Pancreas (tissue), 10 donors: ENCODE measurements at regions not wholly inside any gene's neighbourhood (a gene's known extent, or its start where the extent isn't known, plus 50 kb on each side); places are given as distances from the start of the nearest gene placed in this dataset.

Experiments used
- ATAC-seq, 4 donors: fragments of 200-7000 bp; cut with Tn5 transposase; one replicate each; pipeline versions ENCODE4 v1.8.0 to v1.9.1; 2020; ENCODE audit warnings: mild to moderate bottlenecking in 4 of 4, moderate library complexity in 4 of 4
- DNase-seq, 6 donors: peaks; one replicate each; pipeline ENCODE4 v3.0.0-alpha.2; 2020
- FAIRE-seq: peaks from 2 replicates; lab custom pipeline; 2012; peaks lifted over from hg19 to GRCh38; lab: Jason Lieb, UNC
- H3K27ac ChIP-seq, 4 donors: fragments of 200-600 bp; sonication (generic); 1 replicate in 3 of 4; 2 replicates in 1 of 4; pipeline versions ENCODE4 v1.5.0 to v1.8.0; 2020
- H3K27me3 ChIP-seq, 4 donors: fragments of 200-600 bp; one replicate each; pipeline ENCODE4 v1.8.0; 2021
- H3K36me3 ChIP-seq, 3 donors: fragments of 200-600 bp; sonication (generic) in 1 of 3; one replicate each; pipeline versions ENCODE4 v1.5.0 to v1.8.0; 2020 to 2021
- H3K4me1 ChIP-seq, 3 donors: fragments of 200-600 bp; one replicate each; pipeline ENCODE4 v1.8.0; 2021
- H3K4me3 ChIP-seq, 4 donors: fragments of 200-600 bp; sonication (generic) in 2 of 4; one replicate each; pipeline versions ENCODE4 v1.5.0 to v1.8.0; 2020 to 2021
- H3K9me3 ChIP-seq, 4 donors: fragments of 200-600 bp; one replicate each; pipeline ENCODE4 v1.8.0; 2021
- WGBS, 2 donors: extraction: QIAGEN DNeasy Blood & Tissue Kit; methylation state at CpG; one replicate each; pipeline ENCODE4 v1.1.7; 2013; 5-methylcytosine and 5-hydroxymethylcytosine counted together
- intact Hi-C, 3 donors: fragments of 100-400 bp; cut with DNase I; formaldehyde crosslinking; loops; one replicate each; pipeline versions ENCODE4 v1.11.1 to v1.14.2; 2022
- TF ChIP-seq, protein P1 (sequence below), 4 donors: fragments of 200-600 bp; sonication (generic) in 3 of 4; IDR thresholded peaks; one replicate each; pipeline versions ENCODE4 v1.5.0 to v1.8.0; 2021; ENCODE audit warnings: antibody characterized with exemption in 4 of 4
- donor health status: healthy with polysubstance abuse.
- donor health status: DM: no; HTN: no; CAD: no; lungs with moderate emphysema.
- donor health status: DM: no; HTN: no; CAD: no.
- donor health status: control.
- donor health status: control.
- donor health status: Bipolar disorder and iron deficiency.
- donor health status: DM: yes; HTN: yes; CAD: no.
- donor health status: DM: no; HTN: no; CAD: no.
- donor health status: DM: no; HTN: no; CAD: no.
- donor health status: DM: yes; HTN: yes; CAD: no.

DNA sequence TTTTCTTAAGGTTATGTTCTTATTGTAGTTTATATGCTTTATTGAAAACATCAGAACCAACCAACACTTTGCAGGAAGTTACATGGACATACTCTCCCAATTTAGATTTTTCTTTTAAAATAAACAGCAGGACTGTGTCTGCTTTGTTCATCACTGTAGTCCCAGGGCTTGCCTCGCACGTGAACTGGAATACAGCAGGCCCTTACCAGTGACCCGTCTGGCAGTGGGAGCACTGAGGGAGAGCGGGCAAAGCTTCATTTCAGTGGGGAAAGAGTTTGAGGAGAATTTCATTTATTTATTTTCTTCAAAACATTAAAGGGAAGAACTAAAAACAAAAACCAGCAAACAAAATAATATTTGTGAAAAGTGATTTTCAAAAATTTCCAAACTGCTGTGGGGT lies 230.8 kb downstream of the PAX1 start:
- 60 to 65% methylated on average over 4 of the region's 4 CpGs for WGBS, 2 donors
- no peak for FAIRE-seq

DNA sequence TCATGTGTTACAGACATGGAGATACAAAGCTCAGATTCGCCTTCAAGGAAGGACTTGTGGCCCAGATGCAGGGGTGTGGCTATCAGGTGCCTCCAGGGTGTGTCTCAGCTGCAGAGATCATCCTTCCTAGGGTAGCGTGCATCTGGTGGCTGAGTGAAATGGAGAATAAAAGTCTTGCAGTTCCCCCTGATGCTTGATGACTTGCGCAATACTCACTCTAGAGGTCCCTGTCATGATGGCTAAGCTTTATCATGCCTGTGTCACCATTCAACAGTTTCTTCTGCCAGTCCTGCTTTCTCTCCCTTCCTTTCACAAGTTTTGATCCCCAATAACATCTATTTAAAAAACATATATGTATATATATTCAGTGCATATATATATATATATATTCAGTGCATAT lies 228.1 kb downstream of the PAX1 start:
- TF ChIP-seq, protein P1, sequence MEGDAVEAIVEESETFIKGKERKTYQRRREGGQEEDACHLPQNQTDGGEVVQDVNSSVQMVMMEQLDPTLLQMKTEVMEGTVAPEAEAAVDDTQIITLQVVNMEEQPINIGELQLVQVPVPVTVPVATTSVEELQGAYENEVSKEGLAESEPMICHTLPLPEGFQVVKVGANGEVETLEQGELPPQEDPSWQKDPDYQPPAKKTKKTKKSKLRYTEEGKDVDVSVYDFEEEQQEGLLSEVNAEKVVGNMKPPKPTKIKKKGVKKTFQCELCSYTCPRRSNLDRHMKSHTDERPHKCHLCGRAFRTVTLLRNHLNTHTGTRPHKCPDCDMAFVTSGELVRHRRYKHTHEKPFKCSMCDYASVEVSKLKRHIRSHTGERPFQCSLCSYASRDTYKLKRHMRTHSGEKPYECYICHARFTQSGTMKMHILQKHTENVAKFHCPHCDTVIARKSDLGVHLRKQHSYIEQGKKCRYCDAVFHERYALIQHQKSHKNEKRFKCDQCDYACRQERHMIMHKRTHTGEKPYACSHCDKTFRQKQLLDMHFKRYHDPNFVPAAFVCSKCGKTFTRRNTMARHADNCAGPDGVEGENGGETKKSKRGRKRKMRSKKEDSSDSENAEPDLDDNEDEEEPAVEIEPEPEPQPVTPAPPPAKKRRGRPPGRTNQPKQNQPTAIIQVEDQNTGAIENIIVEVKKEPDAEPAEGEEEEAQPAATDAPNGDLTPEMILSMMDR (IDR thresholded peaks at IDR 0.05) = no peak
- H3K9me3 ChIP-seq = no peaks in the 10 kb centered on the region
- no peak overlapping the region for H3K4me3 ChIP-seq
- H3K36me3 ChIP-seq = no peaks in the 10 kb centered on the region
- H3K27me3 ChIP-seq = no peaks in the 10 kb centered on the region
- no peaks in the 10 kb centered on the region for H3K4me1 ChIP-seq
- H3K27ac ChIP-seq = no peak overlapping the region
- WGBS, 2 donors = 61 to 88% methylated on average over 3 of the region's 3 CpGs
- FAIRE-seq (no peak), DNase-seq (no peak), ATAC-seq (no peak)
- intact Hi-C loops = no loop called here

More for the DNA sequence above, 230.8 kb downstream of the PAX1 start:
- Histone ChIP-seq H3K4me3 (no peak overlapping the region), H3K36me3 (no peaks in the 10 kb centered on the region), H3K27ac (no peak overlapping the region), H3K27me3 (no peaks in the 10 kb centered on the region), H3K4me1 (no peaks in the 10 kb centered on the region), H3K9me3 (no peaks in the 10 kb centered on the region)
- ATAC-seq = no peak
- no peak for DNase-seq
- TF ChIP-seq, protein P1 (IDR thresholded peaks at IDR 0.05) = no peak
- intact Hi-C loops = no loop called here

DNA sequence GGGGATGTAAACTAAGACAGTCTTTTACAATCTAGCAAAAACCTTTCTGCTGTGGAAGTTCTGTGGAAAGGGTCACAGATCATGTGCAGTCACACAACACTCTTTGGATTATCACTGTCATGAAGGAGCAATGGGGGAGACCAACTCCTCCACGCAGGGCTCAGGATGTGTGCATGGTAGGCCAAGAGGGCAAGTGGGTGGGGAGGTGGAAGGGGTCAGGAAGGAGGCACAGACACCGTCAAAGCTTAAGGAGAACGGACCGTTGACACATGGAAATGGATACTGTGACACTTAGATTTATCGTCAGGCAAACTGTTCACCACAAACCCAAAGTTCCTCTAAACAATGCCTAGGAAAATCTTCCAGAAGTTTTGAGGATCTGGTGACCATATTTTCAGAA lies 215.8 kb downstream of the PAX1 start:
- H3K36me3 ChIP-seq = no peaks in the 10 kb centered on the region
- 45 to 46% methylated on average over 5 of the region's 5 CpGs for WGBS, 2 donors
- TF ChIP-seq, protein P1 (IDR thresholded peaks at IDR 0.05) = no peak
- intact Hi-C loops = no loop called here
- no peaks in the 10 kb centered on the region for H3K4me1 ChIP-seq
- FAIRE-seq (no peak), ATAC-seq (no peak), DNase-seq (no peak)
- no peak overlapping the region for H3K4me3 ChIP-seq
- no peak overlapping the region for H3K27ac ChIP-seq
- no peaks in the 10 kb centered on the region for H3K9me3 ChIP-seq
- no peaks in the 10 kb centered on the region for H3K27me3 ChIP-seq

DNA sequence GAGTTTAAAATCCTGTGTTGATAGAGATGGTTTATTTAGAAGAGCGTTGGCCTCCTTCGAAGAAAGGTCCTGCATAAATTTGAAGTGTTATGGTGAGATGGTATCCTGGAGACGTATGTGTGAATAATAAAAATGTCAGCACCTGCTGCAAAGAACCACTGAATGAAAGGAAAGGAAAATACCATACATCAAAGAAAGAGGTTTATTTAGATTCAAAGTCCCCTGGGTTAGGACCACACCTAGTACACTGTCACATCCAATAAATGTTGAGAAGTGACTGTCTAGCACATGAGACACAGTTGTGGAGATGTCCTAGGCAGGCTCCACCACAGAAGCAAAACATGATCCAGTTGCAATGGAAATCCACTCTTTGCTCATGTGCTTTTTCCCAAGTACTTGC lies 214.7 kb downstream of the PAX1 start:
- Histone ChIP-seq H3K27me3 (no peaks in the 10 kb centered on the region), H3K4me3 (no peak overlapping the region), H3K36me3 (no peaks in the 10 kb centered on the region), H3K9me3 (no peaks in the 10 kb centered on the region), H3K4me1 (no peaks in the 10 kb centered on the region), H3K27ac (no peak overlapping the region)
- TF ChIP-seq, protein P1 (IDR thresholded peaks at IDR 0.05) = no peak
- FAIRE-seq (no peak), DNase-seq (no peak), ATAC-seq (no peak)
- WGBS, 2 donors = 56 to 66% methylated on average over 3 of the region's 3 CpGs
- intact Hi-C loops = no loop called here

DNA sequence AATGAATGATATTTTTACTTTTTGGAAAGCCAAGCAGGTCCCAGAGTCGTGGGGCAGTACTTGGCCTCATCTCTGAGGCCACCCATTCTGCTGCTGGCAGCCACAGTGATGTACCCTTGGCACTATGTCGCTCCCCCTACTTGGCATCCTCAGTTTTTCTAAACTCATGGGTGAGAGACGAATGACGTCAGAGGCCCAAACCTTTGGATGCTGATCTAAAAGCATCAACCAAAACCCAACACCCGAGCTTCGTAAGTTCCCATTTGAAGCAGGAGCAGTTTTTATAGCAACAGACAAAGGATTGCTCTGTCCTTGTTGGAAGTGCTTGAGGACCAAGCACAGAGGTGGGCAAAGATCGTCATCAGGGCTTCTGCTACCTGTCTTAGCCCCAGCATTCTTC lies 212.9 kb downstream of the PAX1 start:
- 56 to 77% methylated on average over 7 of the region's 7 CpGs for WGBS, 2 donors
- FAIRE-seq = no peak
- intact Hi-C loops = no loop called here

More for the DNA sequence above, 212.9 kb downstream of the PAX1 start:
- Histone ChIP-seq H3K4me1 (no peaks in the 10 kb centered on the region), H3K27me3 (no peaks in the 10 kb centered on the region), H3K27ac (no peak overlapping the region), H3K36me3 (no peaks in the 10 kb centered on the region), H3K9me3 (no peaks in the 10 kb centered on the region), H3K4me3 (no peak overlapping the region)
- DNase-seq (no peak), ATAC-seq (no peak)
- TF ChIP-seq, protein P1 (IDR thresholded peaks at IDR 0.05) = no peak
